WTC11 (cell line): ENCODE measurements at regions not wholly inside any gene's neighbourhood (a gene's known extent, or its start where the extent isn't known, plus 50 kb on each side); places are given as distances from the start of the nearest gene placed in this dataset.

Experiments used
- ATAC-seq: fragments of 200-7000 bp; cut with Tn5 transposase; 2 replicates; pipeline ENCODE4 v1.10.0; 2021; ENCODE audit warnings: mild to moderate bottlenecking, moderate library complexity
- CTCF ChIA-PET: fragments of 300-600 bp; sonication (Branson Sonifier 250); formaldehyde crosslinking; loops from one replicate; lab custom pipeline; 2021; ENCODE audit warnings: antibody characterized with exemption; lab: Charles Lee
- POLR2A ChIA-PET: fragments of 350-600 bp; sonication (Branson Sonifier 250); formaldehyde crosslinking; loops from one replicate; lab custom pipeline; 2021; ENCODE audit warnings: antibody characterized with exemption; lab: Charles Lee
- DNase-seq: peaks from one replicate; pipeline ENCODE4 v3.0.0; 2021; ENCODE audit warnings: low spot score
- H3K27ac Mint-ChIP-seq: 2 replicates; pipeline ENCODE4 v1.8.0; 2021; ENCODE audit warnings: mixed read lengths
- H3K27me3 Mint-ChIP-seq: 2 replicates; pipeline ENCODE4 v1.8.0; 2021; ENCODE audit warnings: low read depth, mild to moderate bottlenecking, moderate library complexity, mixed read lengths
- H3K36me3 Mint-ChIP-seq: 2 replicates; pipeline ENCODE4 v1.8.0; 2021; ENCODE audit warnings: mixed read lengths
- H3K4me1 Mint-ChIP-seq: 2 replicates; pipeline ENCODE4 v1.8.0; 2022; ENCODE audit warnings: mixed read lengths
- H3K4me3 Mint-ChIP-seq: 2 replicates; pipeline ENCODE4 v1.8.0; 2021; ENCODE audit warnings: mild to moderate bottlenecking, moderate library complexity, mixed read lengths
- H3K9me3 Mint-ChIP-seq: 2 replicates; pipeline ENCODE4 v1.8.0; 2021; ENCODE audit warnings: mixed read lengths
- ATF1 ChIP-seq: sonication (generic); formaldehyde crosslinking; IDR thresholded peaks from 2 replicates; pipeline ENCODE4 v1.8.1; 2023; ENCODE audit warnings: mild to moderate bottlenecking, moderate library complexity, missing genetic modification reagents
- CREB1 ChIP-seq: sonication (generic); formaldehyde crosslinking; IDR thresholded peaks from 2 replicates; pipeline ENCODE4 v1.8.0; 2023; ENCODE audit warnings: mild to moderate bottlenecking, missing genetic modification reagents
- ESRRA ChIP-seq: sonication (generic); formaldehyde crosslinking; IDR thresholded peaks from 2 replicates; pipeline ENCODE4 v1.8.1; 2022; ENCODE audit warnings: mild to moderate bottlenecking, missing genetic modification reagents, borderline replicate concordance
- FOXK1 ChIP-seq: sonication (generic); formaldehyde crosslinking; IDR thresholded peaks from 2 replicates; pipeline ENCODE4 v1.8.0; 2022; ENCODE audit warnings: mild to moderate bottlenecking, moderate library complexity, missing genetic modification reagents
- GABPB1 ChIP-seq: sonication (generic); formaldehyde crosslinking; IDR thresholded peaks from 2 replicates; pipeline ENCODE4 v1.8.1; 2023; ENCODE audit warnings: mild to moderate bottlenecking, missing genetic modification reagents
- KAT7 ChIP-seq: sonication (generic); formaldehyde crosslinking; IDR thresholded peaks from 2 replicates; pipeline ENCODE4 v1.8.1; 2023; ENCODE audit warnings: missing genetic modification reagents, mild to moderate bottlenecking, borderline replicate concordance
- NFE2L1 ChIP-seq: sonication (generic); formaldehyde crosslinking; IDR thresholded peaks from 2 replicates; pipeline ENCODE4 v1.8.1; 2023; ENCODE audit warnings: missing genetic modification reagents
- NR1H2 ChIP-seq: sonication (generic); formaldehyde crosslinking; IDR thresholded peaks from 2 replicates; pipeline ENCODE4 v1.9.0; 2021; ENCODE audit warnings: mild to moderate bottlenecking, moderate library complexity, missing genetic modification reagents
- PRRX2 ChIP-seq: fragments of 250-450 bp; sonication (Bioruptor Pico); IDR thresholded peaks from 2 replicates; pipeline ENCODE4 v1.8.0; 2021; ENCODE audit warnings: mild to moderate bottlenecking
- SOX15 ChIP-seq: fragments of 250-450 bp; sonication (Bioruptor Pico); IDR thresholded peaks from 2 replicates; pipeline ENCODE4 v1.9.0; 2021; ENCODE audit warnings: mild to moderate bottlenecking
- SP1 ChIP-seq: sonication (generic); formaldehyde crosslinking; conservative IDR thresholded peaks from 2 replicates; pipeline ENCODE4 v1.8.1; 2022; ENCODE audit warnings: missing genetic modification reagents
- TEAD1 ChIP-seq: sonication (generic); formaldehyde crosslinking; IDR thresholded peaks from 2 replicates; pipeline ENCODE4 v1.8.0; 2022; ENCODE audit warnings: mild to moderate bottlenecking, missing genetic modification reagents
- TEAD4 ChIP-seq: sonication (generic); formaldehyde crosslinking; IDR thresholded peaks from 2 replicates; pipeline ENCODE4 v1.8.0; 2022; ENCODE audit warnings: mild to moderate bottlenecking, missing genetic modification reagents
- ZBTB21 ChIP-seq: sonication (generic); formaldehyde crosslinking; IDR thresholded peaks from 2 replicates; pipeline ENCODE4 v1.8.1; 2023; ENCODE audit warnings: mild to moderate bottlenecking, missing genetic modification reagents, borderline replicate concordance
- ZNF121 ChIP-seq: sonication (generic); formaldehyde crosslinking; IDR thresholded peaks from 2 replicates; pipeline ENCODE4 v1.8.0; 2023; ENCODE audit warnings: missing genetic modification reagents
- ZNF138 ChIP-seq: sonication (generic); formaldehyde crosslinking; conservative IDR thresholded peaks from 2 replicates; pipeline ENCODE4 v1.8.1; 2022; ENCODE audit warnings: mild to moderate bottlenecking, moderate library complexity, missing genetic modification reagents
- ZNF219 ChIP-seq: sonication (generic); formaldehyde crosslinking; IDR thresholded peaks from 2 replicates; pipeline ENCODE4 v1.8.0; 2023; ENCODE audit warnings: missing genetic modification reagents, mild to moderate bottlenecking, borderline replicate concordance
- ZNF423 ChIP-seq: fragments of 250-450 bp; sonication (Bioruptor Pico); IDR thresholded peaks from 2 replicates; pipeline ENCODE4 v2.1.2; 2022; ENCODE audit warnings: mild to moderate bottlenecking, moderate library complexity
- TF ChIP-seq, protein P1 (sequence below): sonication (generic); formaldehyde crosslinking; IDR thresholded peaks from 2 replicates; pipeline ENCODE4 v1.8.0; 2022; ENCODE audit warnings: mild to moderate bottlenecking, missing genetic modification reagents
- TF ChIP-seq, protein P2 (sequence below): sonication (generic); formaldehyde crosslinking; conservative IDR thresholded peaks from 2 replicates; pipeline ENCODE4 v1.8.1; 2022; ENCODE audit warnings: mild to moderate bottlenecking, missing genetic modification reagents
- TF ChIP-seq, protein P3 (sequence below): fragments of 200-600 bp; IDR thresholded peaks from 2 replicates; pipeline ENCODE4 v1.8.0; 2022; ENCODE audit warnings: antibody characterized with exemption
- TF ChIP-seq, protein P4 (sequence below): fragments of 250-450 bp; sonication (Bioruptor Pico); IDR thresholded peaks from 2 replicates; pipeline ENCODE4 v2.1.2; 2022; ENCODE audit warnings: mild to moderate bottlenecking, moderate library complexity
- TF ChIP-seq, protein P5 (sequence below): sonication (generic); formaldehyde crosslinking; IDR thresholded peaks from 2 replicates; pipeline ENCODE4 v1.8.1; 2023; ENCODE audit warnings: mild to moderate bottlenecking, missing genetic modification reagents, moderate library complexity
- TF ChIP-seq, protein P6 (sequence below): sonication (generic); formaldehyde crosslinking; IDR thresholded peaks from 2 replicates; pipeline ENCODE4 v1.8.1; 2022; ENCODE audit warnings: low read depth, missing genetic modification reagents, borderline replicate concordance
- TF ChIP-seq, protein P7 (sequence below): sonication (generic); formaldehyde crosslinking; IDR thresholded peaks from 2 replicates; pipeline ENCODE4 v1.8.0; 2022; ENCODE audit warnings: mild to moderate bottlenecking, missing genetic modification reagents

DNA sequence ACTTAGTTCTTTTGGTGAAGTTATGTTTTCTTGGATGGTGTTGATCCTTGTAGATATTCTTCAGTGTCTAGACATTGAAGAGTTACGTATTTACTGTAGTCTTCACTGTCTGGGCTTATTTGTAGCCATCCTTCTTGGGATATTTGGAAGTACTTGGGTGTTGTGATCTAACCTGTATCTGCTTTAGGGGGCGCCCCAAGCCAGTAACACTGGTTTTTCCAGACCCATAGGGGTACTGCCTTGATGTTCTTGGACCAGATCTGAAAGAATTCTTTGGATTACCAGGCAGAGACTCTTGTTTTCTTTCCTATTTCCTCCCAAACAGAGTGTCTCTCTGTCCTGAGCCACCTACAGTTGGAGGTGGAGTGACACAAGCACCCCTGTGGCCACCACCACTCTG is 309.1 kb upstream of the IMPG1 start (continued):
- TF ChIP-seq NFE2L1 (CRISPR knock-in tag) (no peak), TEAD1 (CRISPR knock-in tag) (no peak), ZNF423 (CRISPR knock-in tag) (no peak), SOX15 (CRISPR knock-in tag) (no peak), CREB1 (no peak), ZNF138 (CRISPR knock-in tag) (no peak)
- TF ChIP-seq, protein P1, sequence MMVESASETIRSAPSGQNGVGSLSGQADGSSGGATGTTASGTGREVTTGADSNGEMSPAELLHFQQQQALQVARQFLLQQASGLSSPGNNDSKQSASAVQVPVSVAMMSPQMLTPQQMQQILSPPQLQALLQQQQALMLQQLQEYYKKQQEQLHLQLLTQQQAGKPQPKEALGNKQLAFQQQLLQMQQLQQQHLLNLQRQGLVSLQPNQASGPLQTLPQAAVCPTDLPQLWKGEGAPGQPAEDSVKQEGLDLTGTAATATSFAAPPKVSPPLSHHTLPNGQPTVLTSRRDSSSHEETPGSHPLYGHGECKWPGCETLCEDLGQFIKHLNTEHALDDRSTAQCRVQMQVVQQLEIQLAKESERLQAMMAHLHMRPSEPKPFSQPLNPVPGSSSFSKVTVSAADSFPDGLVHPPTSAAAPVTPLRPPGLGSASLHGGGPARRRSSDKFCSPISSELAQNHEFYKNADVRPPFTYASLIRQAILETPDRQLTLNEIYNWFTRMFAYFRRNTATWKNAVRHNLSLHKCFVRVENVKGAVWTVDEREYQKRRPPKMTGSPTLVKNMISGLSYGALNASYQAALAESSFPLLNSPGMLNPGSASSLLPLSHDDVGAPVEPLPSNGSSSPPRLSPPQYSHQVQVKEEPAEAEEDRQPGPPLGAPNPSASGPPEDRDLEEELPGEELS (CRISPR knock-in tag), result no peak
- TF ChIP-seq, protein P2, sequence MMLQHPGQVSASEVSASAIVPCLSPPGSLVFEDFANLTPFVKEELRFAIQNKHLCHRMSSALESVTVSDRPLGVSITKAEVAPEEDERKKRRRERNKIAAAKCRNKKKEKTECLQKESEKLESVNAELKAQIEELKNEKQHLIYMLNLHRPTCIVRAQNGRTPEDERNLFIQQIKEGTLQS (CRISPR knock-in tag), result no peak

DNA sequence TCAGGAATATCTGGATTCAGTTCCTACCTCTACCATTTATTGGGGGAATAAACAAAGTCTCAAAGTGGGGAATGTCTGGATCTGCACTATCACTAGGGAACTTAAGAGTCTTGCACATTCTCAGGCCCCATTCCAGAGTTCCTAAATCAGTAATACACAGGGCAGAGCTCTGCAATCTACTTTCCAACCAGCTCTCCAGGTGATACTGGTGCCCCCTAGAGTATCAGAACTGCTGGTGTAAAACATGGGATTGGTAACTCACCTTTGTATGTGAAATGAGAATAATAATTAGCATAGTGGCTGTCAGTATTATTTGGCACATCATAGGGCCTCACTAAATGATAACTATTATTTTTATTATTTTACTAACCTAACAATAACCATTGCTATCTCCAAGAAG is 278.8 kb upstream of the IMPG1 start:
- no peak overlapping the region for H3K27ac Mint-ChIP-seq
- POLR2A ChIA-PET, result no interaction called here
- H3K4me3 Mint-ChIP-seq, result no peak overlapping the region
- no peaks in the 10 kb centered on the region for H3K9me3 Mint-ChIP-seq
- H3K27me3 Mint-ChIP-seq, result no peaks in the 10 kb centered on the region
- TF ChIP-seq, protein P3, sequence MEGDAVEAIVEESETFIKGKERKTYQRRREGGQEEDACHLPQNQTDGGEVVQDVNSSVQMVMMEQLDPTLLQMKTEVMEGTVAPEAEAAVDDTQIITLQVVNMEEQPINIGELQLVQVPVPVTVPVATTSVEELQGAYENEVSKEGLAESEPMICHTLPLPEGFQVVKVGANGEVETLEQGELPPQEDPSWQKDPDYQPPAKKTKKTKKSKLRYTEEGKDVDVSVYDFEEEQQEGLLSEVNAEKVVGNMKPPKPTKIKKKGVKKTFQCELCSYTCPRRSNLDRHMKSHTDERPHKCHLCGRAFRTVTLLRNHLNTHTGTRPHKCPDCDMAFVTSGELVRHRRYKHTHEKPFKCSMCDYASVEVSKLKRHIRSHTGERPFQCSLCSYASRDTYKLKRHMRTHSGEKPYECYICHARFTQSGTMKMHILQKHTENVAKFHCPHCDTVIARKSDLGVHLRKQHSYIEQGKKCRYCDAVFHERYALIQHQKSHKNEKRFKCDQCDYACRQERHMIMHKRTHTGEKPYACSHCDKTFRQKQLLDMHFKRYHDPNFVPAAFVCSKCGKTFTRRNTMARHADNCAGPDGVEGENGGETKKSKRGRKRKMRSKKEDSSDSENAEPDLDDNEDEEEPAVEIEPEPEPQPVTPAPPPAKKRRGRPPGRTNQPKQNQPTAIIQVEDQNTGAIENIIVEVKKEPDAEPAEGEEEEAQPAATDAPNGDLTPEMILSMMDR, result peak; percentile 36; the same call in 1 of the 2 replicates
- no peak for TF ChIP-seq ZBTB21 (CRISPR knock-in tag)
- TF ChIP-seq SP1, result no peak
- TF ChIP-seq ESRRA (CRISPR knock-in tag), result no peak
- CTCF ChIA-PET, result interaction anchor here (0.6 to 1.9 kb wide), 12 partner anchors 10 to 510 kb away, joined by 3 to 18 read pairs (median 4); no protein-coding TSS in a partner anchor
- H3K4me1 Mint-ChIP-seq, result peaks cover 4% of the 10 kb centered on the region
- no peaks in the 10 kb centered on the region for H3K36me3 Mint-ChIP-seq
- ATAC-seq (peak; percentile 91), DNase-seq (no peak)

DNA sequence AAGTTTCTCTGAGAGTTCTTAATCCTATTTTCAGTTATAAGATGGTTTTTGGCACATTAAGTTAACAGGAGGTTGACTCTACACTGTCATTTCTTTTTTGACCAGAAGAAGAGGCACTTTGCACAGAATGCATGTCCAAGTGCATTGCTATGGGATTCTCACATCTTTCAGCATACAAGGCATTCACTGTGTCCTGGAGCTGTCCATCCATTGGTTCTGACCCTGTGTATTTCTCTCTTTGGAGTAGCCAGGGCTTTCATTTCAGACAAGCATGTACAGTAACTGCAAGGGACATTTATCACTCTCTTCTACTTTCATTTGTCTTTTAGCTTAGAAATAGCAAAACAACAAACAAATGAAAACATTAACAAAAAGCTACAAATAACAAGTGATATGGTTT is 275.1 kb upstream of the IMPG1 start:
- CTCF ChIA-PET, result no interaction called here
- Mint-ChIP-seq H3K36me3 (no peaks in the 10 kb centered on the region), H3K9me3 (peaks cover 8% of the 10 kb centered on the region)
- TF ChIP-seq ATF1 (no peak), PRRX2 (CRISPR knock-in tag) (no peak), CREB1 (no peak), NR1H2 (CRISPR knock-in tag) (no peak), KAT7 (CRISPR knock-in tag) (no peak), ZNF219 (CRISPR knock-in tag) (no peak), FOXK1 (CRISPR knock-in tag) (no peak), GABPB1 (no peak), ZNF121 (CRISPR knock-in tag) (no peak), ZBTB21 (CRISPR knock-in tag) (no peak), TEAD4 (no peak)
- TF ChIP-seq, protein P4, sequence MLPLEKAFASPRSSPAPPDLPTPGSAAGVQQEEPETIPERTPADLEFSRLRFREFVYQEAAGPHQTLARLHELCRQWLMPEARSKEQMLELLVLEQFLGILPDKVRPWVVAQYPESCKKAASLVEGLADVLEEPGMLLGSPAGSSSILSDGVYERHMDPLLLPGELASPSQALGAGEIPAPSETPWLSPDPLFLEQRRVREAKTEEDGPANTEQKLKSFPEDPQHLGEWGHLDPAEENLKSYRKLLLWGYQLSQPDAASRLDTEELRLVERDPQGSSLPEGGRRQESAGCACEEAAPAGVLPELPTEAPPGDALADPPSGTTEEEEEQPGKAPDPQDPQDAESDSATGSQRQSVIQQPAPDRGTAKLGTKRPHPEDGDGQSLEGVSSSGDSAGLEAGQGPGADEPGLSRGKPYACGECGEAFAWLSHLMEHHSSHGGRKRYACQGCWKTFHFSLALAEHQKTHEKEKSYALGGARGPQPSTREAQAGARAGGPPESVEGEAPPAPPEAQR (CRISPR knock-in tag), result no peak
- TF ChIP-seq, protein P5, sequence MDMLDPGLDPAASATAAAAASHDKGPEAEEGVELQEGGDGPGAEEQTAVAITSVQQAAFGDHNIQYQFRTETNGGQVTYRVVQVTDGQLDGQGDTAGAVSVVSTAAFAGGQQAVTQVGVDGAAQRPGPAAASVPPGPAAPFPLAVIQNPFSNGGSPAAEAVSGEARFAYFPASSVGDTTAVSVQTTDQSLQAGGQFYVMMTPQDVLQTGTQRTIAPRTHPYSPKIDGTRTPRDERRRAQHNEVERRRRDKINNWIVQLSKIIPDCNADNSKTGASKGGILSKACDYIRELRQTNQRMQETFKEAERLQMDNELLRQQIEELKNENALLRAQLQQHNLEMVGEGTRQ (CRISPR knock-in tag), result no peak
- TF ChIP-seq, protein P1 (CRISPR knock-in tag), result no peak
- TF ChIP-seq, protein P6, sequence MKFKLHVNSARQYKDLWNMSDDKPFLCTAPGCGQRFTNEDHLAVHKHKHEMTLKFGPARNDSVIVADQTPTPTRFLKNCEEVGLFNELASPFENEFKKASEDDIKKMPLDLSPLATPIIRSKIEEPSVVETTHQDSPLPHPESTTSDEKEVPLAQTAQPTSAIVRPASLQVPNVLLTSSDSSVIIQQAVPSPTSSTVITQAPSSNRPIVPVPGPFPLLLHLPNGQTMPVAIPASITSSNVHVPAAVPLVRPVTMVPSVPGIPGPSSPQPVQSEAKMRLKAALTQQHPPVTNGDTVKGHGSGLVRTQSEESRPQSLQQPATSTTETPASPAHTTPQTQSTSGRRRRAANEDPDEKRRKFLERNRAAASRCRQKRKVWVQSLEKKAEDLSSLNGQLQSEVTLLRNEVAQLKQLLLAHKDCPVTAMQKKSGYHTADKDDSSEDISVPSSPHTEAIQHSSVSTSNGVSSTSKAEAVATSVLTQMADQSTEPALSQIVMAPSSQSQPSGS (CRISPR knock-in tag), result no peak
- TF ChIP-seq, protein P7, sequence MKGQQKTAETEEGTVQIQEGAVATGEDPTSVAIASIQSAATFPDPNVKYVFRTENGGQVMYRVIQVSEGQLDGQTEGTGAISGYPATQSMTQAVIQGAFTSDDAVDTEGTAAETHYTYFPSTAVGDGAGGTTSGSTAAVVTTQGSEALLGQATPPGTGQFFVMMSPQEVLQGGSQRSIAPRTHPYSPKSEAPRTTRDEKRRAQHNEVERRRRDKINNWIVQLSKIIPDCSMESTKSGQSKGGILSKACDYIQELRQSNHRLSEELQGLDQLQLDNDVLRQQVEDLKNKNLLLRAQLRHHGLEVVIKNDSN (CRISPR knock-in tag), result no peak

More for the DNA sequence above, 275.1 kb upstream of the IMPG1 start:
- POLR2A ChIA-PET, result no interaction called here
- H3K27me3 Mint-ChIP-seq, result no peaks in the 10 kb centered on the region
- no peaks in the 10 kb centered on the region for H3K4me1 Mint-ChIP-seq
- H3K27ac Mint-ChIP-seq, result no peak overlapping the region
- ATAC-seq (no peak), DNase-seq (no peak)
- no peak overlapping the region for H3K4me3 Mint-ChIP-seq
